Liver (tissue), 3 donors: ENCODE measurements at regions not wholly inside any gene's neighbourhood (a gene's known extent, or its start where the extent isn't known, plus 50 kb on each side); places are given as distances from the start of the nearest gene placed in this dataset.

Experiments
- ATF3 ChIP-seq: IDR thresholded peaks from 2 replicates; pipeline ENCODE4 v1.6.1; 2016; ENCODE audit warnings: antibody characterized with exemption
- CTCF ChIP-seq: fragments of 150-350 bp; IDR thresholded peaks from 2 replicates; pipeline ENCODE4 v1.5.1; 2017; ENCODE audit warnings: improper control_type of control experiment, low read depth, low read length; ENCODE audit not compliant: missing input control
- HNF4G ChIP-seq: IDR thresholded peaks from 2 replicates; pipeline ENCODE4 v1.6.1; 2016; ENCODE audit warnings: antibody characterized with exemption
- MAX ChIP-seq: IDR thresholded peaks from 2 replicates; pipeline ENCODE4 v1.6.1; 2016; ENCODE audit warnings: antibody characterized with exemption
- RAD21 ChIP-seq, 2 donors: IDR thresholded peaks; 2 replicates each; pipeline ENCODE4 v1.6.1; 2016; ENCODE audit warnings: antibody characterized with exemption in 2 of 2, mild to moderate bottlenecking in 2 of 2
- REST ChIP-seq: IDR thresholded peaks from 2 replicates; pipeline ENCODE4 v1.6.1; 2016; ENCODE audit warnings: antibody characterized with exemption, mild to moderate bottlenecking
- SP1 ChIP-seq: IDR thresholded peaks from 2 replicates; pipeline ENCODE4 v1.6.1; 2018; ENCODE audit warnings: antibody characterized with exemption, mild to moderate bottlenecking
- TAF1 ChIP-seq: conservative IDR thresholded peaks from 2 replicates; pipeline ENCODE4 v1.6.1; 2016; ENCODE audit warnings: antibody characterized with exemption, mild to moderate bottlenecking
- YY1 ChIP-seq: IDR thresholded peaks from 2 replicates; pipeline ENCODE4 v1.6.1; 2016; ENCODE audit warnings: antibody characterized with exemption, mild to moderate bottlenecking
- donor health status: healthy.
- donor health status: healthy.

- no peak for TF ChIP-seq TAF1
- no peak for TF ChIP-seq CTCF
- TF ChIP-seq MAX = no peak
- no peak for TF ChIP-seq REST
- no peak for TF ChIP-seq HNF4G
- TF ChIP-seq SP1 = no peak
- no peak for TF ChIP-seq ATF3
- no peak for TF ChIP-seq RAD21 (IDR thresholded peaks at IDR 0.05)
- TF ChIP-seq YY1 = no peak
Measured at GRCh38 chr9:105171076-105171475, 73.4 kb upstream of the SLC44A1 start.
